ENCODE measurements at regions not wholly inside any gene's neighbourhood (a gene's known extent, or its start where the extent isn't known, plus 50 kb on each side); places are given as distances from the start of the nearest gene placed in this dataset.

DNA sequence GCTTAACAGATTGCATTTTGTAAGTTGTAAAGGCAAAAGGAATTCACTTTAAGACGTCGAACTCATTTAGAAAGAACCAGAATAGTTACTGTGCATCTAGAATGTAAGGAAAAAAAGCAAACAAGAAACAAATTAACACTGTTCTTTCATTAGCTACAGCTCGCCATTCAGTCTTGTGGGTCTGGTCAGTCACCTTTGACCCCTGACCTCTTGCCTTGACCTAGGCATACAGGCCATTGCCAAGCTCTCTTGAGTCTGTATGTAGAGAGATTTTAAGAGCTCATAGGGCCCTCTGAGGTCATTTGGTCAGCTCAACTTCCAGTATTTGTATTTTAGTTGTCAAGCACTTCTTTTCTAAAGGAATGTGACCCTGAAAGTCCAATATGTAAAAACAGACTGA, 318.7 kb downstream of the DHX35 start:
- TF ChIP-seq, protein P1, sequence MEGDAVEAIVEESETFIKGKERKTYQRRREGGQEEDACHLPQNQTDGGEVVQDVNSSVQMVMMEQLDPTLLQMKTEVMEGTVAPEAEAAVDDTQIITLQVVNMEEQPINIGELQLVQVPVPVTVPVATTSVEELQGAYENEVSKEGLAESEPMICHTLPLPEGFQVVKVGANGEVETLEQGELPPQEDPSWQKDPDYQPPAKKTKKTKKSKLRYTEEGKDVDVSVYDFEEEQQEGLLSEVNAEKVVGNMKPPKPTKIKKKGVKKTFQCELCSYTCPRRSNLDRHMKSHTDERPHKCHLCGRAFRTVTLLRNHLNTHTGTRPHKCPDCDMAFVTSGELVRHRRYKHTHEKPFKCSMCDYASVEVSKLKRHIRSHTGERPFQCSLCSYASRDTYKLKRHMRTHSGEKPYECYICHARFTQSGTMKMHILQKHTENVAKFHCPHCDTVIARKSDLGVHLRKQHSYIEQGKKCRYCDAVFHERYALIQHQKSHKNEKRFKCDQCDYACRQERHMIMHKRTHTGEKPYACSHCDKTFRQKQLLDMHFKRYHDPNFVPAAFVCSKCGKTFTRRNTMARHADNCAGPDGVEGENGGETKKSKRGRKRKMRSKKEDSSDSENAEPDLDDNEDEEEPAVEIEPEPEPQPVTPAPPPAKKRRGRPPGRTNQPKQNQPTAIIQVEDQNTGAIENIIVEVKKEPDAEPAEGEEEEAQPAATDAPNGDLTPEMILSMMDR (IDR thresholded peaks at IDR 0.05; ENCODE audit: insufficient read depth, low read length, poor library complexity, severe bottlenecking) = no peak
- TF ChIP-seq EZH2phosphoT487 (conservative IDR thresholded peaks at IDR 0.05; ENCODE audit: low read length) = no peak

Measured in SU-DHL-6 (cell line).